Smooth muscle cell (in vitro differentiated cells): ENCODE measurements at regions not wholly inside any gene's neighbourhood (a gene's known extent, or its start where the extent isn't known, plus 50 kb on each side); places are given as distances from the start of the nearest gene placed in this dataset.

Experiments
- DNase-seq: peaks from one replicate; lab custom pipeline; 2025; ENCODE audit not compliant: unreplicated experiment; lab: John Stamatoyannopoulos, UW
- H2AFZ ChIP-seq: fragments of 200-600 bp; sonication (generic); 2 replicates; pipeline ENCODE4 v1.6.0; 2016; ENCODE audit warnings: antibody characterized with exemption, low read depth, mild to moderate bottlenecking
- H3F3A ChIP-seq: fragments of 200-600 bp; sonication (generic); 2 replicates; pipeline ENCODE4 v1.6.0; 2017; ENCODE audit warnings: antibody characterized with exemption, low read depth
- H3K27ac ChIP-seq: fragments of 200-600 bp; sonication (generic); 2 replicates; pipeline ENCODE4 v1.5.1; 2016; ENCODE audit warnings: low read depth, mild to moderate bottlenecking
- H3K27me3 ChIP-seq: fragments of 200-600 bp; sonication (generic); 2 replicates; pipeline ENCODE4 v1.6.1; 2016; ENCODE audit warnings: low read depth, mild to moderate bottlenecking
- H3K36me3 ChIP-seq: fragments of 200-600 bp; sonication (generic); 2 replicates; pipeline ENCODE4 v1.5.1; 2016; ENCODE audit warnings: low read depth
- H3K4me1 ChIP-seq: fragments of 200-600 bp; sonication (generic); 2 replicates; pipeline ENCODE4 v1.5.1; 2016; ENCODE audit warnings: low read depth
- H3K4me2 ChIP-seq: fragments of 200-600 bp; sonication (generic); 2 replicates; pipeline ENCODE4 v1.6.0; 2016; ENCODE audit warnings: mild to moderate bottlenecking
- H3K4me3 ChIP-seq: fragments of 200-600 bp; sonication (generic); 2 replicates; pipeline ENCODE4 v1.5.1; 2016; ENCODE audit warnings: mild to moderate bottlenecking
- H3K79me2 ChIP-seq: fragments of 200-600 bp; sonication (generic); 2 replicates; pipeline ENCODE4 v1.6.0; 2016; ENCODE audit warnings: low read depth, mild to moderate bottlenecking
- H3K9ac ChIP-seq: fragments of 200-600 bp; sonication (generic); 2 replicates; pipeline ENCODE4 v1.6.0; 2016; ENCODE audit warnings: low read depth
- H3K9me3 ChIP-seq: fragments of 200-600 bp; sonication (generic); replicated peaks from 2 replicates; pipeline ENCODE4 v1.5.1; 2016; ENCODE audit warnings: low read depth
- H4K20me1 ChIP-seq: fragments of 200-600 bp; sonication (generic); 2 replicates; pipeline ENCODE4 v1.6.0; 2016; ENCODE audit warnings: low read depth
- CTCF ChIP-seq: fragments of 200-600 bp; sonication (generic); IDR thresholded peaks from 2 replicates; pipeline ENCODE4 v1.5.1; 2017; ENCODE audit warnings: borderline replicate concordance, mild to moderate bottlenecking, antibody characterized with exemption; ENCODE audit not compliant: insufficient read depth, poor library complexity, severe bottlenecking
- WGBS: methylation state at CpG from one replicate; pipeline ENCODE4 v1.1.7; 2016; ENCODE audit warnings: low lambda C conversion rate; 5-methylcytosine and 5-hydroxymethylcytosine counted together

GRCh38 chr2:126220331-126220730, 435.6 kb upstream of the GYPC start:
- Histone ChIP-seq H2AFZ (no peak overlapping the region), H3K79me2 (no peaks in the 10 kb centered on the region), H3K36me3 (no peaks in the 10 kb centered on the region), H3K27me3 (no peaks in the 10 kb centered on the region), H3K4me1 (no peaks in the 10 kb centered on the region), H3K9ac (no peak overlapping the region), H3K9me3 (no peaks in the 10 kb centered on the region), H3F3A (no peaks in the 10 kb centered on the region), H3K4me2 (no peak overlapping the region), H3K4me3 (no peak overlapping the region), H3K27ac (no peak overlapping the region), H4K20me1 (no peaks in the 10 kb centered on the region)
- TF ChIP-seq CTCF: no peak
- no peak for DNase-seq
- 79% methylated on average over 6 of the region's 6 CpGs for WGBS

DNA sequence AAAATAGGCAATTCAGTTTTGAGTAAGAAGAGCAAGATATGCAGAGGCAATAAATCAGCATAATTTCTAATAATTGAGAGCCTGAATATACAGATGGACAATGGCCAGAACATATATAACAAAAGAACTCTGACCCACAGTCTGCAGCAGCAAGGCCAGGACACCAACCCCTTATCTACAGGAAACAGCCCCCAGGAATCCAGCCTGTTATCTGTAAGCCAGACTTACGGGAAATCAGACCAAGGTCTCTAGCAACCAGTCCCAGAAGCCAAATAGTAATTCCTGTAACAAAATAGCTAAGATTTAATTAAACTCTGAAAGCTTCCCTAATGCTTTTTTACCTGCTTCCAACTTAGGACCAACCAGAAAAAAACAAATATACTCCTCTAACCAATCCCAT, 434.5 kb upstream of the GYPC start:
- DNase-seq: no peak
- Histone ChIP-seq H3K4me1 (no peaks in the 10 kb centered on the region), H3K9me3 (no peaks in the 10 kb centered on the region), H3K9ac (no peak overlapping the region), H4K20me1 (no peaks in the 10 kb centered on the region), H3K36me3 (no peaks in the 10 kb centered on the region), H3K27ac (no peak overlapping the region), H2AFZ (peak overlapping the region; percentile 51), H3F3A (no peaks in the 10 kb centered on the region), H3K4me3 (no peak overlapping the region), H3K27me3 (no peaks in the 10 kb centered on the region), H3K4me2 (no peak overlapping the region), H3K79me2 (no peaks in the 10 kb centered on the region)
- no peak for TF ChIP-seq CTCF
- 36% methylated on average over 1 of the region's 1 CpG for WGBS

DNA sequence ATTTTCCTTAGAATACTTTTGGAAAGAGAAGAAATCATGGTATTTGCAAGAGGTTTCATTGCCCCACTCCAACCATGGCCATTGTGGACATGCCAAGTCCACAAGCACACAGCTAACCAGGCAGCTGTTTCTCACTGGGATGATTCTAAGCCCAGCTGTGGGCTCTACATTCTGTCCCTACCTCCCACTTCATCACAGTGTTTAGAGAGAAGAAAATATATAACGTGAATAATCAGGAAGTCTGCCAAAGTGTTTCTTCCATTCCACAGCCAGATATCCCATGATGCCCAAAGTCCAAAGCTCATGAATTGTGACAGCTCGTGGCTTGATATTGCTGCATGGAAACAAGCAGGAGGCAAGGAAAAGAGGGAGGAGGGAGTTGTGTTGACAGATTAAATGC, 433.7 kb upstream of the GYPC start:
- Histone ChIP-seq H3K4me2 (no peak overlapping the region), H3K27me3 (no peaks in the 10 kb centered on the region), H3K9ac (no peak overlapping the region), H3K36me3 (no peaks in the 10 kb centered on the region), H4K20me1 (no peaks in the 10 kb centered on the region), H3K79me2 (no peaks in the 10 kb centered on the region), H3K27ac (no peak overlapping the region), H3K4me1 (no peaks in the 10 kb centered on the region), H2AFZ (no peak overlapping the region), H3K9me3 (no peaks in the 10 kb centered on the region), H3K4me3 (no peak overlapping the region), H3F3A (no peaks in the 10 kb centered on the region)
- no peak for TF ChIP-seq CTCF
- WGBS: 45% methylated on average over 2 of the region's 2 CpGs
- DNase-seq: no peak

DNA sequence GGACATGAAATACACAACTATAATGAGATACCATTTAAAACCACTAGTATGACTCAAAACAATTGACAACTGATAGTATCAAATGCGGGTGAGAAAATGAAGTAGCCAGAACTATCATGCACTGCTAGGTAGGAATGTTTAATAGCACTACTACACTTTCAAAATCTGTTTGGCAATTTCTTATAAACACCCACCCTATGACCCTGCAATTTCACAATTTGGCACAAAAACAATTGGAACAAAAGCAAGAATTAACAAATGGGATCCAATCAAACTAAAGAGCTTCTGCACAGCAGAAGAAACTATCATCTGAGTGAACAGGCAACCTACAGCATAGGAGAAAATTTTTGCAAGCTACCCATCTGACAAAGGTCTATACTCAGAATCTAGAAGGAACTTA, 431.2 kb upstream of the GYPC start:
- 90% methylated on average over 1 of the region's 1 CpG for WGBS
- no peaks in the 10 kb centered on the region for H3K4me1 ChIP-seq
- H3K27ac ChIP-seq: no peak overlapping the region
- no peaks in the 10 kb centered on the region for H3K27me3 ChIP-seq
- no peak overlapping the region for H3K9ac ChIP-seq
- no peaks in the 10 kb centered on the region for H3K9me3 ChIP-seq
- H3K4me2 ChIP-seq: no peak overlapping the region
- H3K79me2 ChIP-seq: no peaks in the 10 kb centered on the region
- no peak overlapping the region for H2AFZ ChIP-seq
- H3F3A ChIP-seq: no peaks in the 10 kb centered on the region
- H3K36me3 ChIP-seq: no peaks in the 10 kb centered on the region
- TF ChIP-seq CTCF: no peak
- no peaks in the 10 kb centered on the region for H4K20me1 ChIP-seq
- no peak overlapping the region for H3K4me3 ChIP-seq
- DNase-seq: no peak
